Activated T-helper 17 cell treated with anti-CD3 and anti-CD28 coated beads, Interleukin-2, amount 50 U/mL, for 72 hours (primary cell): ENCODE measurements at regions not wholly inside any gene's neighbourhood (a gene's known extent, or its start where the extent isn't known, plus 50 kb on each side); places are given as distances from the start of the nearest gene placed in this dataset.
"Not testable (repeated sequence)": the region's sequence is repeated elsewhere in the genome, so short reads cannot be mapped to it uniquely, and the experiment has no call there.

Experiments
- ATAC-seq: fragments of 150-1000 bp; cut with Tn5 transposase; replicated peaks from 2 replicates; pipeline ENCODE4 v1.10.0; 2021; ENCODE audit warnings: mild to moderate bottlenecking, moderate library complexity
- H3K27ac Mint-ChIP-seq: one replicate; pipeline ENCODE4 v1.8.0; 2022; ENCODE audit warnings: mixed read lengths
- H3K27me3 Mint-ChIP-seq: one replicate; pipeline ENCODE4 v1.8.0; 2022; ENCODE audit warnings: mixed read lengths
- H3K36me3 Mint-ChIP-seq: one replicate; pipeline ENCODE4 v1.8.0; 2022; ENCODE audit warnings: low read depth, mild to moderate bottlenecking, mixed read lengths
- H3K4me1 Mint-ChIP-seq: one replicate; pipeline ENCODE4 v1.8.0; 2022; ENCODE audit warnings: mixed read lengths
- H3K4me3 Mint-ChIP-seq: one replicate; pipeline ENCODE4 v1.8.0; 2022; ENCODE audit warnings: mild to moderate bottlenecking, mixed read lengths
- H3K9me3 Mint-ChIP-seq: one replicate; pipeline ENCODE4 v1.8.0; 2022; ENCODE audit warnings: mixed read lengths

DNA sequence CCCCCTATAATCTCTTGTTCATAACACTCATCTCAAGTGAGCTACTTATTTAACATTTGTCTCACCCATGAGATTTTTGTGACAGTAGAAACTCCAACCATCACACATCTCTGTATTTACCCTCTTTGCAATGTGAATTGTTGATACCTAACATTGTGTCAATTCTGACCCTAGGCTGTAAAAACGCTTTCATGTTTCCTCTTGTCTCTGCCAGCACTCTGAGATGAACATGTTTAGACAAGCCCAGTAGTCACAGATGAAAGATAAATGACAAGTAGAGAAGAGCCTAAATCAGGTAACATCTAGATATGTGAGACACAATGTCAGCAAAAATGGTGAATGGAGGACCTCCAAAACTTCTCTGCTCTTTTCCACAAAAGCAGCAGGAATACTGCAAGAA is 1254.5 kb upstream of the GOT2 start:
- ATAC-seq, result no peak
- H3K36me3 Mint-ChIP-seq, result no peaks in the 10 kb centered on the region
- peaks cover 27% of the 10 kb centered on the region for H3K9me3 Mint-ChIP-seq
- no peaks in the 10 kb centered on the region for H3K27me3 Mint-ChIP-seq
- no peak overlapping the region for H3K27ac Mint-ChIP-seq
- no peaks in the 10 kb centered on the region for H3K4me1 Mint-ChIP-seq
- no peak overlapping the region for H3K4me3 Mint-ChIP-seq

DNA sequence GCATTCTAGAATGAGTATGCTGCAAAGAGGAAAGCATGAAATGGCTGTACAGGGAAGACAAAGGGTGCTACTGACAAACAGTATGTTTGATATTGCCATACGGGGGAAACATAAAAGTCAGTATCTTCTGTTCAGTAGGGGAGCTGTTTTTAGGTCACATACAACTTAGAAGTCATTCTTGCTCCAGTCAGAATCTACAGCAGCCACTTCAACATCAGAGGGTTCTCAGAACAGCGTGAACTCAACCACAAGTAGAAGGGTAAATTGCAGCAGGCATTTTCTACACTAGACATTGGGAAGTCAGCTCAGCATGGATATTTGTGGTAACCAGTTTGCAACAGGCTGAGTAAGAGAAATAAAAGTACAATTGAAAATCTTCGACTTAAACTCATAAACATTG is 1241.8 kb upstream of the GOT2 start:
- Mint-ChIP-seq H3K27ac (no peak overlapping the region), H3K4me1 (no peaks in the 10 kb centered on the region)
- no peak for ATAC-seq

DNA sequence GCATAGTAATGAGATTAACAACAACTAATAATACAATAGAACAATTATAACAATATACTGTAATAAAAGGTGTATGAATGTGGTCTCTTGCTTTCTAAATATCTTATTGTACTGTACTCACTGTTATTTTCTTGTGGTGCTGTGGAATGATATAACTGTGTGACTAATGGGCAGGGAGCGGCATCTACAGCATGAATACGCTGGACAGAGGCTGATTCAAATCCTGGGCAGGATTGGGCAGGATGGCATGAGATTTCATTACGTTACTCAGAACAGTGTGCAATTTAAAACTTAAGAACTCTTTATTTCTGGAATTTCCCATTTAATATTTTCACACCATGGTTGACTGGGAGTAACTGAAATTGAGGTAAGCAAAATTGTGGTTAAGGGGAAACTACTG is 1239.8 kb upstream of the GOT2 start:
- Mint-ChIP-seq H3K4me3 (no peak overlapping the region), H3K27ac (no peak overlapping the region), H3K27me3 (no peaks in the 10 kb centered on the region), H3K9me3 (peaks cover 22% of the 10 kb centered on the region), H3K4me1 (no peaks in the 10 kb centered on the region), H3K36me3 (no peaks in the 10 kb centered on the region)
- ATAC-seq, result no peak

More for the DNA sequence above, 1241.8 kb upstream of the GOT2 start:
- no peaks in the 10 kb centered on the region for H3K36me3 Mint-ChIP-seq
- peaks cover 10% of the 10 kb centered on the region for H3K9me3 Mint-ChIP-seq
- H3K27me3 Mint-ChIP-seq, result no peaks in the 10 kb centered on the region
- H3K4me3 Mint-ChIP-seq, result no peak overlapping the region

DNA sequence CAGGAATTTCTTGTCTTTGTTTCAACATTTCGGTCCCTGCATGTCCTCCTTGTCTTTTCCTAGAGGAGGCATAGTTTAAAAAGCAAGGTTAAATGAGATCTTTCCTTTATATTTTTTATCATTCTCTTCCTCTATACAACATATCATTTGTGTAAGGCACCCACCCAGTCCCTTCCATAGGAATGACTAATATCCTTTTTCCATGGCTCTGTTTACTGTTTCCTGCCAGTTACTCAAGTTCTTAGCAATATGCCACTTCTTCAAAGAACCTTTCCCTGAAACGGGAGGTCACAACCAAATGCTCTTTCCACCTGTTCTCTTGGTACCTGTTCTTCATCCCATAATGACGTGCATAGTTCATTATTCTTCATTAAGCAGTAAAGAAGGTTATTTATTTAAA is 1237.1 kb upstream of the GOT2 start:
- ATAC-seq, result no peak
- Mint-ChIP-seq H3K4me1 (no peaks in the 10 kb centered on the region), H3K36me3 (no peaks in the 10 kb centered on the region), H3K4me3 (no peak overlapping the region), H3K27me3 (no peaks in the 10 kb centered on the region), H3K9me3 (peaks cover 27% of the 10 kb centered on the region), H3K27ac (no peak overlapping the region)

DNA sequence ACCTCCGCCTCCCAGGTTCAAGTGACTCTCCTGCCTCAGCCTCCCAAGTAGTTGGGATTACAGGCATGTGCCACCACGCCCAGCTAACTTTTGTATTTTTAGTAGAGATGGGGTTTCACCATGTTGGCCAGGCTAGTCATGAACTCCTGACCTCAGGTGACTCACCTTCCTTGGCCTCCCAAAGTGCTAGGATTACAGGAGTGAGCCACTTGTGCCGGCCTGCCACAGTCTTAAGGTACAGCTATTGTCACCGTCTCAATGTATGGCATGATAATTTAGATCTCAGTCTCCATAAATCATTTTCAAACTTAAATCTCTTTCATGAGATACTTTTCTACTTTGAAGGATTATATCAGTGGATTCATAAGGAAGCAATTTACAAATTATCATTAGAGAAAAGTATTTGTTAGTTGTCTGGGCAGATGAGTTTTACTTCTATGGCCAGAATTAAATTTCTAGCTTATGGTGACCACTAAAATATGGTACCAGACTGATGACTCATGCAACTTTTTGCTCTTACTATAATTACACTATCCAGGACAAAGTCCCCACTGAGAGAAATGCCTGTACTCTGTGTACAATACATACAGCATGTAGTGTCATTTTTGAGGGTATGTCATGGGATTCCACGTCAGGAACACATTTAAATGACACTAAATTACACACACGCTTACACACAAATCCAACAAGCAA is 1230.3 kb upstream of the GOT2 start:
- no peak for ATAC-seq
- no peak overlapping the region for H3K27ac Mint-ChIP-seq
- no peaks in the 10 kb centered on the region for H3K4me1 Mint-ChIP-seq
- H3K9me3 Mint-ChIP-seq, result peaks cover 27% of the 10 kb centered on the region
- H3K4me3 Mint-ChIP-seq, result no peak overlapping the region
- no peaks in the 10 kb centered on the region for H3K27me3 Mint-ChIP-seq
- H3K36me3 Mint-ChIP-seq, result no peaks in the 10 kb centered on the region

DNA sequence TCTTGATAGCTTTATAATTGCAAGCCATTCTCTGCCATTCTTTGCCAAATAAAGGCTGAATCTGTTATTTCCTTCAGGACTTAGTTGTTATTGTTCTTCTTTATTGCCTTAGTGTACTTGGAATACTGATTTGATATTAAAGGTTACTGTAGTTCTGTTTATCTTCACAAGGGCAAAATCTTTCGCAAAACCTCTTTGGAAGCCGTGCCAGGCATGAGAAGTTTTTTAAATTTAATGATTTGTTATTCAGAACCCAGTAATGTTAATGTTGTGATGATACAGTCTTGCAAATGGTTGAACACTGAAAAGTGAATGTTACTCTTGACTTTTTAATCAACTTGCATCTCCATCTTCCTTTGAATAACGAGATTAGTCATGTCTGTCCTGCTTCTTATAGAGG is 1225.2 kb upstream of the GOT2 start:
- no peaks in the 10 kb centered on the region for H3K27me3 Mint-ChIP-seq
- peaks cover 23% of the 10 kb centered on the region for H3K9me3 Mint-ChIP-seq
- H3K4me1 Mint-ChIP-seq, result no peaks in the 10 kb centered on the region
- no peak for ATAC-seq
- H3K27ac Mint-ChIP-seq, result no peak overlapping the region
- H3K4me3 Mint-ChIP-seq, result no peak overlapping the region
- no peaks in the 10 kb centered on the region for H3K36me3 Mint-ChIP-seq

DNA sequence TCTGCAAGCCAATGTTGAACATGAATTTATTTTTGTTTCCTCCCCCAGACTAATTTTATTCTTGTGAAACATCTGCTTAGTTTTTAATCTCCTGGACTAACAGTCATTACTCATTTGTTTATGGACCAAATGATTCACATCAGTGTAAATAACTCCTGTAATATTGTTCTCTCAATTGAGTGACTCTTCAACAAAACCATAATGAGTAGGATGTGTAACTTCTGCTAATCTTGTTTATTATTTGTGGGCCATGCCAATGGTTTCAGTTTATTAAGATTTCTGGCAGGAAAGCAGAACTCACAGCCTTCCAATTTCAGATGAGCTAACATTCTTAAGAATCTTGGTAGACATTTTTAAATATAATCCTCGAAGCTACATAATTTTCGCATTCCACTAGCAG is 1216.3 kb upstream of the GOT2 start:
- H3K27ac Mint-ChIP-seq, result no peak overlapping the region

DNA sequence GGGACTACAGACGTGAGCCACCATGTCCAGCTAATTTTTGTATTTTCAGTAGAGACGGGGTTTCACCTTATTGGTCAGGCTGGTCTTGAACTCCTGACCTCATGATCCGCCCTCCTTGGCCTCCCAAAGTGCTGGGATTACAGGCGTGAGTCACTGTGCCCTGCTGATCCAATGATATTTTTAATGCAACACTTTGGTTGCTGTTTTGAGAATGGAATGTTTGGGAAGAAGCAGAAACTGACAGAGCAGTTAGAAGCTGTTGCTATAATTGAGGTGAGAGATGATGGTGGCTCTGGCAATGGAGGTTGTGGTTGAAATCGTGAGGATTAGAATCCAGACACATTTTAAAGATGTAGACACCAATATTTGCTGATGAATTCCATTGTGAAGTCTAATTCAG is 1209.9 kb upstream of the GOT2 start:
- H3K36me3 Mint-ChIP-seq, H3K4me3 Mint-ChIP-seq, H3K27ac Mint-ChIP-seq, H3K4me1 Mint-ChIP-seq, ATAC-seq, H3K27me3 Mint-ChIP-seq: not testable (repeated sequence)
- peaks cover 10% of the 10 kb centered on the region for H3K9me3 Mint-ChIP-seq

More for the DNA sequence above, 1216.3 kb upstream of the GOT2 start:
- Mint-ChIP-seq H3K4me1 (no peaks in the 10 kb centered on the region), H3K27me3 (no peaks in the 10 kb centered on the region), H3K36me3 (no peaks in the 10 kb centered on the region), H3K4me3 (no peak overlapping the region), H3K9me3 (peaks cover 23% of the 10 kb centered on the region)
- no peak for ATAC-seq

DNA sequence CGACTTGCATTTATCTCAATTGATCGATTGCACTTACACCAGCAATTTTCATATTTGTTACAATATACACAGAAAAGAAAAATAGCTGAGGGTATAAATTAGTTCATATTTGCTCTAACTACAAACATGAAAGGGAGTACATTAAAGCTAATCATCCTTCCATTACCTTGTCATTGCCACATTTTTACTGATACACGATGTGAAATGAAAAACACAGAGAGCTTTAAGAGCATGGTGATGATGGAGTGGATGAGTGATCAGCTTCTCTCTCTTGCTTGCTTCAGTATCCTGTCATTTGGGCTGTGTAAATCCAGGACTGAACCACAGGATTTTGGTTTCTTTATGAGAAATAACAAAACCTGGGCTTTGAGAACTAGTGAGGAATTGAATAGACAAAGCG is 1207.5 kb upstream of the GOT2 start:
- Mint-ChIP-seq H3K27me3 (no peaks in the 10 kb centered on the region), H3K36me3 (no peaks in the 10 kb centered on the region), H3K4me1 (no peaks in the 10 kb centered on the region), H3K9me3 (peaks cover 15% of the 10 kb centered on the region), H3K27ac (no peak overlapping the region), H3K4me3 (no peak overlapping the region)
- no peak for ATAC-seq

DNA sequence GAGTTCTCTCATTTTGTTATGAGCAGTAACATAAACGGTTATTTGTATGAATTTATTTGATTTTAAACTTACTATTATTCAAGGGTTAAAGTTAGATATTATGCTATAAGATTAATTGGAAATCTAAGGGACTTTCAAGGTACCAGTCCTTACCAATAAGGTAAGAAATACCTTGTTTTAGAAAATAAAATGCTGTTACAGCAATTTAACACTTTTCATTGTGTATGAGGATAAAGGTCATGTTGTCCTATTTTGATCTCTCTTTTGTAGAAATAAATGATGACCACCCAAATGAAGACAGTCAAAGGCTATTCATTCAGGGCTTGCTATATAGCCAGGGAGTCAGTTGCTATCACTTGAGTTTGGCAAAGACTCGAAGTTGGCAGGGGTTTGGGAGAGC is 1185.9 kb upstream of the GOT2 start:
- no peaks in the 10 kb centered on the region for H3K4me1 Mint-ChIP-seq
- H3K4me3 Mint-ChIP-seq, result no peak overlapping the region
- peaks cover 28% of the 10 kb centered on the region for H3K9me3 Mint-ChIP-seq
- no peaks in the 10 kb centered on the region for H3K36me3 Mint-ChIP-seq
- H3K27me3 Mint-ChIP-seq, result no peaks in the 10 kb centered on the region
- ATAC-seq, result no peak
- H3K27ac Mint-ChIP-seq, result no peak overlapping the region

DNA sequence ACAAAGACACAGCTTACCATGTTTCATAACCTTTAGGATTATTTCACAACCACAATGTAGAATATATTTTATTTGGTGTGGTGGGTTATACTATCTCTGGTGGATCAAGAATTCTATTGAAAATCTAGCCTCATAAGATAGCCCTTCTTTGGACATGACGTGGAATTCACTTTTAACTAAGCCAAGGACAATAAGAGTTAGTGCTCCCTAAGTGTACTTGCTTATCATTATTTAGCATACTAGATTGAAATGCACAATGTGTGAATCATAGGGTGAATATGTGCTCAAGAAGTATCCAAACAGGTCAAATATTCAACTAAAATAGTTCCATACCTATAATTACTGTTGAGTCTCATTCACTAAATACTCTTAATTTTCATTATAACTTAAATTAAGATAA is 1179.5 kb upstream of the GOT2 start:
- Mint-ChIP-seq H3K4me1 (no peaks in the 10 kb centered on the region), H3K4me3 (no peak overlapping the region), H3K27ac (no peak overlapping the region), H3K9me3 (peaks cover 19% of the 10 kb centered on the region), H3K36me3 (no peaks in the 10 kb centered on the region), H3K27me3 (no peaks in the 10 kb centered on the region)
- no peak for ATAC-seq

DNA sequence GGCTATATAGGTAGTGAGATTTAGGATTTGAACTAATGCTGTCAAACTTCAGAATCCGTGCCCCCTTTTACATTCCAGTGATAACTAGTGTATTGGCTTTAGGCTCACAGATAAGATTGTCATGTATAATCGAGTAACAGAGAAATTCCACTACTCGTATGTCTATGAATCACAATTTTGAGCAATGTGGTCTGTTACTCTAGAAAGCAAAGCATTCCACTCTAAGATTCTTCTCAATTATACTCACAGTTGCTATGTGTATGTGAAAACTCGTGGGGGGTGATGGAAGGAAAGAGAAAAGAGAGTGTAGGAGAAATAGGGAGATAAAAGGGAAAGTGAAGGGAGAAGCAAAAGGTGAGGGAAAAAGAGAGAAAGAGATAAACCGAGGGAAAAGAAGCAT is 1175.1 kb upstream of the GOT2 start:
- Mint-ChIP-seq H3K4me1 (no peaks in the 10 kb centered on the region), H3K9me3 (peaks cover 22% of the 10 kb centered on the region), H3K27me3 (no peaks in the 10 kb centered on the region), H3K36me3 (no peaks in the 10 kb centered on the region), H3K27ac (no peak overlapping the region), H3K4me3 (no peak overlapping the region)
- no peak for ATAC-seq

DNA sequence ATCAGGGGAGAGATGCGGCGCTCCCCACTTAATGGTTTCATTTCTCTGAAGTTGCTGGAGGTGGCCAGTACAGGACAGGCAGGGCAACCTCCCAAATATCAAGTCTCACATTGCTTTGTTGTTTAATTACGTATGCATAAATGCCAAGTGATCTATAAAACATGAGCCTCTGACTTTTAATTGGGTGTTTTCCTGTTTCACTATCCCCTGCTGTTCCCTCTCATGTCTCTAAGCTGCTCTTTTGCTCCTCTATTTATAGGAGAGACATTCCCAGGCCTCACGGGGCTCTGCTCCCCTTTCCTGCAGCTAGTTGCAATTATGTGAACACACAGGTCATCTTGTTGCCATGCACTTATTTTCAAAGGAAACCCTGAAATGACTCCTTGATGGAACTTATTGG is 1173.5 kb upstream of the GOT2 start:
- no peak overlapping the region for H3K27ac Mint-ChIP-seq
- ATAC-seq, result no peak
- no peaks in the 10 kb centered on the region for H3K36me3 Mint-ChIP-seq
- no peaks in the 10 kb centered on the region for H3K4me1 Mint-ChIP-seq
- no peaks in the 10 kb centered on the region for H3K27me3 Mint-ChIP-seq
- H3K9me3 Mint-ChIP-seq, result peaks cover 19% of the 10 kb centered on the region
- H3K4me3 Mint-ChIP-seq, result no peak overlapping the region

DNA sequence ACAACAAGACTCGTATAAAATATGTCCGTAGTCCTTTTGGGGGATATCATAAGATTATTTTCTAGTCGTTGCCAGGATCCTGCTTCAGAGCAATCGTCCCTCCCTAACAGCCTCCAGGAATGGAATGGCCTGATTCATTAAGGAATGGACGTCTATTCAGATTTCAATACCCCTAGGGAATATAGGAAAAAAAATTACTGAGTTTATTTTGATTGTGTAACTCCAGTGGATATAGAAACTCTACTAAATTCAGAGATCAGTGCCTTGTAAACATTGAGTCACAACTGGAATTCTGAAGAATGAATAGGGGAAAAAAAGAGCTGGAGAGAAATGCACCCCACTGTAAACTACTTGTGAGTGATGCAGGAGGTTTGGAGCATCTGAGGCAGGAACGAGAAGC is 1171.5 kb upstream of the GOT2 start:
- Mint-ChIP-seq H3K27ac (no peak overlapping the region), H3K27me3 (no peaks in the 10 kb centered on the region), H3K9me3 (peaks cover 13% of the 10 kb centered on the region), H3K36me3 (no peaks in the 10 kb centered on the region), H3K4me1 (no peaks in the 10 kb centered on the region), H3K4me3 (no peak overlapping the region)
- no peak for ATAC-seq

DNA sequence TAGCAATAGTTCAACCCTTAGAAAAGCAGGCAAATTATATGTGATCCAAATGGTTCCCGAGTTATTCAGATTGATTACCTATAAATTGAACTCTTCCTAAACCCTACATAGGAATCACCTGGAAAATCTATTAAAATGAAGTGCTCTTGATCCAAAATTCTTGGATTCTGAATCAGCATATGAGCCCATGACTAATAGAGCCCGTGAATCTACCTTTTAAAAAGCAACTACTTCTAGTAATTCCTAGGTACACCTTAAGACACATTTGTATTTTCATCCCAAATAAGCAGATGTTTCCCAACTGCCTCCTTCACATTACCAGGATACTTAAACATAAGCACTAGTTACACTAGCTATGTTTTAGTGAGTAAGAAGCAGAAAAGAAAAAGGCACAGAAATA is 1171.0 kb upstream of the GOT2 start:
- no peaks in the 10 kb centered on the region for H3K36me3 Mint-ChIP-seq
- H3K9me3 Mint-ChIP-seq, result peaks cover 13% of the 10 kb centered on the region
- no peak for ATAC-seq
- no peak overlapping the region for H3K27ac Mint-ChIP-seq
- no peaks in the 10 kb centered on the region for H3K4me1 Mint-ChIP-seq
- no peaks in the 10 kb centered on the region for H3K27me3 Mint-ChIP-seq
- H3K4me3 Mint-ChIP-seq, result no peak overlapping the region

DNA sequence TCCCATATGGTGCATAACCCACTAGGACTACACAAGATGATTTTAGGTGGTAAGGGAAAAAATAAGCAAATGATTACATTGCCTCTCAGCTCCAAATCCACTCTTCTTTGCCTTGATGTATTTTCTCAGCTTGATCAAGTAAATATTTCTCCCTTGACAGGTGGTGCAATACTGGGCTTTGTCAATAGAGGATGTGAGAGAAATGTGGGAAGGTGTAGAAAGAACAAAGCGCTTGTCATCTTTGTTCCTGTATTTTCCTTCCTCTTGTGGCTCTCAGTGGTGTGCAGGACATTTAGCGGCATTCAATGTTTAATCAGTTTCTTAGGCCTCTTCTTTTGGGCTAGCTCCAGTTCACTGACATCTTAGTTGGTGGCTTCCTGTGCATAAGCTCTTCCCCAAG is 1165.8 kb upstream of the GOT2 start:
- no peak for ATAC-seq
- Mint-ChIP-seq H3K36me3 (no peaks in the 10 kb centered on the region), H3K27me3 (no peaks in the 10 kb centered on the region), H3K4me3 (no peak overlapping the region), H3K9me3 (peaks cover 11% of the 10 kb centered on the region), H3K27ac (no peak overlapping the region), H3K4me1 (no peaks in the 10 kb centered on the region)
